PC-9 (cell line): ENCODE measurements at regions not wholly inside any gene's neighbourhood (a gene's known extent, or its start where the extent isn't known, plus 50 kb on each side); places are given as distances from the start of the nearest gene placed in this dataset.

ENCODE experiments used
- BruUV-seq: library from RNA; stranded (reverse); fragments of 400-500 nt; replicated peaks from 2 replicates; lab custom pipeline; 2021; lab: Mats Ljungman, UMichigan
- CTCF ChIA-PET: fragments of 300-600 bp; sonication (Branson Sonifier 250); formaldehyde crosslinking; loops from one replicate; lab custom pipeline; 2022; ENCODE audit warnings: antibody characterized with exemption; lab: Charles Lee
- POLR2A ChIA-PET: fragments of 300-600 bp; sonication (Branson Sonifier 250); formaldehyde crosslinking; loops from one replicate; lab custom pipeline; 2022; ENCODE audit warnings: antibody characterized with exemption; ENCODE audit not compliant: unreplicated experiment; lab: Charles Lee
- DNase-seq, 2 experiments: peaks; one replicate each; pipeline versions ENCODE4 v3.0.0 to v3.0.0-alpha.2; 2015 to 2022; ENCODE audit warnings: mixed read lengths in 1 of 2
- H2AFZ ChIP-seq: fragments of 200-600 bp; sonication (generic); 2 replicates; pipeline ENCODE4 v1.8.1; 2017; ENCODE audit warnings: antibody characterized with exemption
- H3F3A ChIP-seq: fragments of 200-600 bp; sonication (generic); 2 replicates; pipeline ENCODE4 v1.8.1; 2017; ENCODE audit warnings: antibody characterized with exemption, mild to moderate bottlenecking, low read depth; ENCODE audit not compliant: insufficient read depth
- H3K27ac ChIP-seq: fragments of 200-600 bp; sonication (generic); 2 replicates; pipeline ENCODE4 v1.6.1; 2016; ENCODE audit warnings: mixed run types
- H3K27me3 ChIP-seq: fragments of 200-600 bp; sonication (generic); 2 replicates; pipeline ENCODE4 v1.6.1; 2016; ENCODE audit warnings: low read depth, mixed run types; ENCODE audit not compliant: insufficient read depth
- H3K36me3 ChIP-seq: fragments of 200-600 bp; sonication (generic); 2 replicates; pipeline ENCODE4 v1.6.1; 2016; ENCODE audit warnings: low read depth, mixed run types
- H3K4me1 ChIP-seq: fragments of 200-600 bp; sonication (generic); replicated peaks from 2 replicates; pipeline ENCODE4 v1.6.1; 2016; ENCODE audit warnings: mixed run types; ENCODE audit not compliant: insufficient read depth
- H3K4me2 ChIP-seq: fragments of 200-600 bp; sonication (generic); 2 replicates; pipeline ENCODE4 v1.6.1; 2017; ENCODE audit warnings: mixed run types
- H3K4me3 ChIP-seq: fragments of 200-600 bp; sonication (generic); 2 replicates; pipeline ENCODE4 v1.6.1; 2016; ENCODE audit warnings: mixed run types
- H3K79me2 ChIP-seq: fragments of 200-600 bp; sonication (generic); 2 replicates; pipeline ENCODE4 v1.6.1; 2017; ENCODE audit warnings: low read depth, mixed run types
- H3K9me2 ChIP-seq: fragments of 200-600 bp; sonication (generic); 2 replicates; pipeline ENCODE4 v1.8.1; 2017; ENCODE audit warnings: mild to moderate bottlenecking; ENCODE audit not compliant: insufficient read depth
- H3K9me3 ChIP-seq: fragments of 200-600 bp; sonication (generic); 2 replicates; pipeline ENCODE4 v1.8.1; 2016; ENCODE audit warnings: low read depth; ENCODE audit not compliant: insufficient read depth
- H4K20me1 ChIP-seq: fragments of 200-600 bp; sonication (generic); 2 replicates; pipeline ENCODE4 v1.8.1; 2017; ENCODE audit not compliant: insufficient read depth
- CTCF ChIP-seq: fragments of 200-600 bp; sonication (generic); conservative IDR thresholded peaks from 2 replicates; pipeline ENCODE4 v1.6.1; 2017; ENCODE audit warnings: mixed run types, antibody characterized with exemption, mild to moderate bottlenecking, moderate library complexity
- EZH2 ChIP-seq: fragments of 200-600 bp; sonication (generic); IDR thresholded peaks from 2 replicates; pipeline ENCODE4 v1.8.0; 2017; ENCODE audit warnings: antibody characterized with exemption, low read depth
- intact Hi-C: fragments of 100-400 bp; cut with micrococcal nuclease; formaldehyde crosslinking; loops from one replicate; pipeline ENCODE4 v1.10.0; 2022; ENCODE audit not compliant: unreplicated experiment

DNA sequence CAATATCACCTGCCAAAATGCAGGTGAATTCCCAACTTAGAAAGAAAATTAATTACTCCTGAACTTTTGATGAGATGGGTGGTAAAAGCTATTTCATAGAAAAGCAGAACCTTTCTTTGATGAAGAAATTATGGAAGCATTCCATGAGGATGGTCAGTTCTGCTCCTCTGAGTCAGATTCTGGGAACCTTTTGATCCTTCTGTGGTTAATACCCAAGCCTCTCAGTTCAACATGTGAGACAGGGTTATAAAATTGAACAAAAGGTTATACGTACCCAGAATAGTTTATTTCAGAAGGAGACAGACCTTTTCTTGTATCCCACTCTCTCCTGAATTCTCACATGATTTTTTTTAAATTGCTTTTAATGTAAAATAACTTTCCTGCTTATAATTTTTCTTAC lies 767.6 kb upstream of the ADAMTS16 start:
- Histone ChIP-seq H3K27ac (no peak overlapping the region), H3F3A (no peaks in the 10 kb centered on the region), H3K9me3 (no peaks in the 10 kb centered on the region), H2AFZ (no peak overlapping the region), H3K27me3 (peaks cover 21% of the 10 kb centered on the region), H3K4me3 (no peak overlapping the region), H3K36me3 (no peaks in the 10 kb centered on the region), H3K4me2 (no peak overlapping the region), H3K9me2 (no peaks in the 10 kb centered on the region), H4K20me1 (no peaks in the 10 kb centered on the region), H3K79me2 (no peaks in the 10 kb centered on the region), H3K4me1 (no peaks in the 10 kb centered on the region)
- ChIA-PET CTCF (no interaction called here), POLR2A (no interaction called here)
- DNase-seq, result no peak
- intact Hi-C loops, result no loop called here
- no TSS peak for BruUV-seq
- TF ChIP-seq EZH2 (no peak), CTCF (no peak)

DNA sequence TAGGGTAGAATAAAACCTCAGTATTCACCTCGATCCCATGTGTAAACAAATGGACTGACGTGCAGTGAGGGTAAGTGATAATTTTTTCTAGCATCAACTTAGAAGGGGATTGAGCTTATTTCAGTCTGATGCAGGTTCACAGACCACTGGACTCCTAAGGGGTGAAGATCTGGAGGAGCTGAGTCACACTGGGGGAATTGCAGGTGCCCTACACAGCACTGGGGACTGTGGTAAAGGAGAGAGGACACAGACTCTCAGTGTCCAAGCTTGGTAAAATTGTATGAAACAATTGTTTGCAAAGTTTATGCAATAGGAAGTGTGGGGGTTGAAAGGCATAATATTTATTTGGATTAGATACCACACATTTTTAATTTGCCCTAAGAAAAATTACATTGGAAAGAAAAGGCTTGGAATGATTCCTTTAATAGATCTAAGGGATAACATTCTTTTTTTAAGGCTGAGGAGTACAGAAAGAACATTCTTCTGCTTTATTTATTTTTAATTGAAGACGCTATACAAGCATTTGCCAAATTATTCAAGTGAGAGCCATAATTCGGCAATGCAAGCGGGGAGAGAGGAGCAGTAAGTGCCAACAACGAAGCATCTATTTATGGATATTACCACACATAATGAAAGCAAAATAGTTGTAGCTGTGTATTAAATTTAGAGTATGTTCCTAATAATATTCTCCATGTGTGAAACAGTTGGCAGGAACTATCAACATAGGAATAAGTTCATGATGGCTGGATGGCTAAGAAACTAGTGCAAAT lies 766.9 kb upstream of the ADAMTS16 start:
- peaks cover 19% of the 10 kb centered on the region for H3K27me3 ChIP-seq
- H4K20me1 ChIP-seq, result no peaks in the 10 kb centered on the region
- TF ChIP-seq EZH2 (no peak), CTCF (no peak)
- DNase-seq, result no peak
- no peaks in the 10 kb centered on the region for H3K36me3 ChIP-seq
- ChIA-PET CTCF (no interaction called here), POLR2A (no interaction called here)
- no peak overlapping the region for H2AFZ ChIP-seq
- H3F3A ChIP-seq, result no peaks in the 10 kb centered on the region
- H3K4me1 ChIP-seq, result no peaks in the 10 kb centered on the region
- H3K79me2 ChIP-seq, result no peaks in the 10 kb centered on the region
- H3K4me3 ChIP-seq, result no peak overlapping the region
- no TSS peak for BruUV-seq
- no peak overlapping the region for H3K27ac ChIP-seq
- H3K9me2 ChIP-seq, result no peaks in the 10 kb centered on the region
- intact Hi-C loops, result no loop called here
- no peaks in the 10 kb centered on the region for H3K9me3 ChIP-seq
- no peak overlapping the region for H3K4me2 ChIP-seq

- no peak overlapping the region for H3K4me2 ChIP-seq
- no peak overlapping the region for H3K4me3 ChIP-seq
- DNase-seq, result no peak
- no peaks in the 10 kb centered on the region for H3K9me3 ChIP-seq
- H3K27ac ChIP-seq, result no peak overlapping the region
- no peaks in the 10 kb centered on the region for H4K20me1 ChIP-seq
- H3K9me2 ChIP-seq, result no peaks in the 10 kb centered on the region
- no peaks in the 10 kb centered on the region for H3K79me2 ChIP-seq
- TF ChIP-seq EZH2, result no peak
- BruUV-seq, result no TSS peak
- H3F3A ChIP-seq, result no peaks in the 10 kb centered on the region
- intact Hi-C loops, result no loop called here
- H3K27me3 ChIP-seq, result peaks cover 23% of the 10 kb centered on the region
- H3K36me3 ChIP-seq, result no peaks in the 10 kb centered on the region
- H2AFZ ChIP-seq, result no peak overlapping the region
- ChIA-PET POLR2A (no interaction called here), CTCF (no interaction called here)
- no peaks in the 10 kb centered on the region for H3K4me1 ChIP-seq
Measured at GRCh38 chr5:4374866-4375265, 765.3 kb upstream of the ADAMTS16 start.
